OCI-LY7 (cell line): ENCODE measurements at regions not wholly inside any gene's neighbourhood (a gene's known extent, or its start where the extent isn't known, plus 50 kb on each side); places are given as distances from the start of the nearest gene placed in this dataset.
A peak's percentile ranks its signal among the peaks of the same experiment; 100 is the strongest.

ENCODE experiments used
- BruUV-seq: library from RNA; stranded (reverse); fragments of 400-500 nt; replicated peaks from 2 replicates; lab custom pipeline; 2021; lab: Mats Ljungman, UMichigan
- CTCF ChIA-PET: fragments of 300-600 bp; sonication (Branson Sonifier 250); formaldehyde crosslinking; loops from one replicate; lab custom pipeline; 2022; ENCODE audit warnings: antibody characterized with exemption; ENCODE audit not compliant: unreplicated experiment; lab: Charles Lee
- POLR2A ChIA-PET: fragments of 300-600 bp; sonication (Branson Sonifier 250); formaldehyde crosslinking; loops from one replicate; lab custom pipeline; 2022; ENCODE audit warnings: antibody characterized with exemption; lab: Charles Lee
- DNase-seq: peaks from one replicate; pipeline ENCODE4 v3.0.0-alpha.2; 2015; ENCODE audit warnings: low spot score
- H2AFZ ChIP-seq: fragments of 200-600 bp; sonication (generic), shearing (Covaris generic); 2 replicates; pipeline ENCODE4 v1.6.1; 2014; ENCODE audit warnings: mild to moderate bottlenecking, antibody characterized with exemption, low read length, moderate library complexity
- H3K27ac ChIP-seq: fragments of 200-600 bp; sonication (generic); 2 replicates; pipeline ENCODE4 v1.5.1; 2014; ENCODE audit warnings: mixed run types, low read depth, mild to moderate bottlenecking, moderate library complexity, low read length, inconsistent platforms; ENCODE audit not compliant: poor library complexity, severe bottlenecking
- H3K36me3 ChIP-seq: fragments of 200-600 bp; sonication (generic); 2 replicates; pipeline ENCODE4 v1.6.1; 2014; ENCODE audit warnings: mild to moderate bottlenecking, antibody characterized with exemption, low read length, moderate library complexity, mixed read lengths; ENCODE audit not compliant: insufficient read depth
- H3K4me1 ChIP-seq: fragments of 200-600 bp; sonication (generic); 2 replicates; pipeline ENCODE4 v1.5.1; 2014; ENCODE audit warnings: mild to moderate bottlenecking, low read length; ENCODE audit not compliant: insufficient read depth, poor library complexity, severe bottlenecking
- H3K4me2 ChIP-seq: fragments of 200-600 bp; sonication (generic); 2 replicates; pipeline ENCODE4 v1.6.1; 2014; ENCODE audit warnings: mild to moderate bottlenecking, low read length
- H3K4me3 ChIP-seq: fragments of 200-600 bp; sonication (generic); 2 replicates; pipeline ENCODE4 v1.5.1; 2014; ENCODE audit warnings: mild to moderate bottlenecking, low read depth, low read length; ENCODE audit not compliant: poor library complexity, severe bottlenecking
- H3K79me2 ChIP-seq: fragments of 200-600 bp; sonication (generic); 2 replicates; pipeline ENCODE4 v1.6.1; 2016; ENCODE audit warnings: low read depth, mild to moderate bottlenecking, low read length, moderate library complexity, mixed read lengths; ENCODE audit not compliant: insufficient read depth
- H3K9me2 ChIP-seq: fragments of 200-600 bp; sonication (generic); 2 replicates; pipeline ENCODE4 v1.6.1; 2016; ENCODE audit warnings: mild to moderate bottlenecking, low read length, mixed read lengths; ENCODE audit not compliant: insufficient read depth
- H3K9me3 ChIP-seq: fragments of 200-600 bp; sonication (generic); 2 replicates; pipeline ENCODE4 v1.6.1; 2014; ENCODE audit warnings: mild to moderate bottlenecking, mixed run types, low read length, mixed read lengths
- H4K20me1 ChIP-seq: fragments of 200-600 bp; sonication (generic); 2 replicates; pipeline ENCODE4 v1.6.1; 2014; ENCODE audit warnings: mild to moderate bottlenecking, antibody characterized with exemption, low read length, moderate library complexity, mixed read lengths; ENCODE audit not compliant: insufficient read depth
- EZH2phosphoT487 ChIP-seq: fragments of 200-600 bp; sonication (generic); IDR thresholded peaks from 2 replicates; pipeline ENCODE4 v1.6.1; 2018; ENCODE audit warnings: low read depth, borderline replicate concordance, mild to moderate bottlenecking, mixed run types, antibody characterized with exemption, low read length, moderate library complexity, mixed read lengths
- intact Hi-C: fragments of 100-400 bp; cut with micrococcal nuclease; formaldehyde crosslinking; loops from one replicate; pipeline ENCODE4 v1.10.0; 2022; ENCODE audit not compliant: unreplicated experiment
- TF ChIP-seq, protein P1 (sequence below): fragments of 200-600 bp; sonication (generic); conservative IDR thresholded peaks from 2 replicates; pipeline ENCODE4 v1.5.1; 2014; ENCODE audit warnings: mild to moderate bottlenecking, antibody characterized with exemption, low read length, moderate library complexity, mixed read lengths

DNA sequence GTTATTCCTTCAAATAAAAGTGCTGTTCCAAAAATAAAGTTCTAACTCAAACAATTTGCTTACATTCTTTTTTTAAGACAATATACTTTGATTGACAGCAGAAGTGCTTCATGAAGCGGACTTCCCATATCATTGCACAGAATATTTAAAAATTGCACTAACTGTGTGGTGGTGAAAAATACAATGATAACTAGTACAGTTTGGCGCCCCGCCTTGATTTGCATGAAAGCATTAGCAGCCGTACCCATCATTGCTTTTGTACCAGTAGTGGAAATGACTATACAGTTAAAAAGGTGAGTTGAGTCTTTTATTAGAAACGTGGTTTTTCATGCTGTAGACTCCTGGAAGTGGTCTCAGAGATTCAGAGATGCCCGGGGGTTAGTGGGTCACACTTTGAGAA is 69.5 kb upstream of the MAP3K1 start:
- ChIA-PET POLR2A (interaction anchor here (1.0 to 3.0 kb wide), 5 partner anchors 9 to 59 kb away, joined by 3 to 9 read pairs (median 5); no protein-coding TSS in a partner anchor), CTCF (no interaction called here)
- Histone ChIP-seq H2AFZ (peak overlapping the region; percentile 93), H3K4me3 (peak overlapping the region; percentile 35), H3K9me3 (no peaks in the 10 kb centered on the region), H3K9me2 (no peaks in the 10 kb centered on the region), H3K79me2 (no peaks in the 10 kb centered on the region), H3K36me3 (no peaks in the 10 kb centered on the region), H4K20me1 (no peaks in the 10 kb centered on the region), H3K4me2 (peak overlapping the region; percentile 56), H3K4me1 (peaks cover 25% of the 10 kb centered on the region), H3K27ac (peak overlapping the region; percentile 54)
- peak; percentile 53 for DNase-seq
- TF ChIP-seq, protein P1, sequence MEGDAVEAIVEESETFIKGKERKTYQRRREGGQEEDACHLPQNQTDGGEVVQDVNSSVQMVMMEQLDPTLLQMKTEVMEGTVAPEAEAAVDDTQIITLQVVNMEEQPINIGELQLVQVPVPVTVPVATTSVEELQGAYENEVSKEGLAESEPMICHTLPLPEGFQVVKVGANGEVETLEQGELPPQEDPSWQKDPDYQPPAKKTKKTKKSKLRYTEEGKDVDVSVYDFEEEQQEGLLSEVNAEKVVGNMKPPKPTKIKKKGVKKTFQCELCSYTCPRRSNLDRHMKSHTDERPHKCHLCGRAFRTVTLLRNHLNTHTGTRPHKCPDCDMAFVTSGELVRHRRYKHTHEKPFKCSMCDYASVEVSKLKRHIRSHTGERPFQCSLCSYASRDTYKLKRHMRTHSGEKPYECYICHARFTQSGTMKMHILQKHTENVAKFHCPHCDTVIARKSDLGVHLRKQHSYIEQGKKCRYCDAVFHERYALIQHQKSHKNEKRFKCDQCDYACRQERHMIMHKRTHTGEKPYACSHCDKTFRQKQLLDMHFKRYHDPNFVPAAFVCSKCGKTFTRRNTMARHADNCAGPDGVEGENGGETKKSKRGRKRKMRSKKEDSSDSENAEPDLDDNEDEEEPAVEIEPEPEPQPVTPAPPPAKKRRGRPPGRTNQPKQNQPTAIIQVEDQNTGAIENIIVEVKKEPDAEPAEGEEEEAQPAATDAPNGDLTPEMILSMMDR, result no peak
- TF ChIP-seq EZH2phosphoT487, result no peak
- BruUV-seq, result no TSS peak
- intact Hi-C loops, result no loop called here

- Histone ChIP-seq H3K27ac (no peak overlapping the region), H3K4me2 (no peak overlapping the region), H3K4me3 (no peak overlapping the region), H3K9me3 (no peaks in the 10 kb centered on the region), H4K20me1 (no peaks in the 10 kb centered on the region), H3K36me3 (no peaks in the 10 kb centered on the region), H3K79me2 (no peaks in the 10 kb centered on the region), H3K4me1 (peaks cover 41% of the 10 kb centered on the region), H2AFZ (no peak overlapping the region), H3K9me2 (no peaks in the 10 kb centered on the region)
- no TSS peak for BruUV-seq
- no peak for TF ChIP-seq EZH2phosphoT487
- TF ChIP-seq, protein P1, result no peak
- POLR2A ChIA-PET, result interaction anchor here (0.7 kb wide), 1 partner anchor 1046 kb away, joined by 4 read pairs; no protein-coding TSS in a partner anchor
- DNase-seq, result no peak
- CTCF ChIA-PET, result no interaction called here
- intact Hi-C loops, result no loop called here
Observed at GRCh38 chr5:56740868-56741267, 74.5 kb upstream of the MAP3K1 start.

DNA sequence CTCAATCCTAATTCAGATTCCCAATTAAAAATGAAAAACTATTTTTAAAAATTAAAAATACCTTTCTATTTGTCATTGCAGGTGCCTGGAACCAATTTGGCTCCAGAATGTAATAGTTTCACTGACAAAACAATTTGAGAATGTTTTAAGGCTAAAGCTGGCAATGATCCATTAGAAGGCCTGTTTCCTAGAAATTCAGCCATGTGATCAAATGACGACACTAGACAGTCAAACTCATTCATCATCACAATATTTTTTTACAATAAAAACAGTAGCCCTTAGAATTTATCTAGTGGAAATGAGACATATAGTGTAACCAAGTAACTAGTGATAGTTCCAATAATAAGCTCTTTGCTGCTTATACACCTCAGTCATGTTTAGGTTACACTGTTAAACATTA is 75.4 kb upstream of the MAP3K1 start:
- no peaks in the 10 kb centered on the region for H3K9me2 ChIP-seq
- DNase-seq, result no peak
- H3K79me2 ChIP-seq, result no peaks in the 10 kb centered on the region
- H2AFZ ChIP-seq, result no peak overlapping the region
- no TSS peak for BruUV-seq
- no peak overlapping the region for H3K27ac ChIP-seq
- H3K4me2 ChIP-seq, result no peak overlapping the region
- TF ChIP-seq, protein P1, result no peak
- no peak for TF ChIP-seq EZH2phosphoT487
- no peaks in the 10 kb centered on the region for H4K20me1 ChIP-seq
- ChIA-PET POLR2A (interaction anchor here (0.6 to 1.1 kb wide), 4 partner anchors 23 to 1045 kb away, joined by 3 to 5 read pairs (median 4); no protein-coding TSS in a partner anchor), CTCF (no interaction called here)
- H3K4me3 ChIP-seq, result no peak overlapping the region
- H3K36me3 ChIP-seq, result no peaks in the 10 kb centered on the region
- intact Hi-C loops, result no loop called here
- H3K9me3 ChIP-seq, result no peaks in the 10 kb centered on the region
- peaks cover 41% of the 10 kb centered on the region for H3K4me1 ChIP-seq
